GM03348 (cell line): ENCODE measurements at regions not wholly inside any gene's neighbourhood (a gene's known extent, or its start where the extent isn't known, plus 50 kb on each side); places are given as distances from the start of the nearest gene placed in this dataset.
"Not testable (repeated sequence)": the region's sequence is repeated elsewhere in the genome, so short reads cannot be mapped to it uniquely, and the experiment has no call there.

Experiments used
- DNase-seq: peaks from one replicate; pipeline ENCODE4 v3.0.0; 2012; ENCODE audit warnings: low spot score

DNA sequence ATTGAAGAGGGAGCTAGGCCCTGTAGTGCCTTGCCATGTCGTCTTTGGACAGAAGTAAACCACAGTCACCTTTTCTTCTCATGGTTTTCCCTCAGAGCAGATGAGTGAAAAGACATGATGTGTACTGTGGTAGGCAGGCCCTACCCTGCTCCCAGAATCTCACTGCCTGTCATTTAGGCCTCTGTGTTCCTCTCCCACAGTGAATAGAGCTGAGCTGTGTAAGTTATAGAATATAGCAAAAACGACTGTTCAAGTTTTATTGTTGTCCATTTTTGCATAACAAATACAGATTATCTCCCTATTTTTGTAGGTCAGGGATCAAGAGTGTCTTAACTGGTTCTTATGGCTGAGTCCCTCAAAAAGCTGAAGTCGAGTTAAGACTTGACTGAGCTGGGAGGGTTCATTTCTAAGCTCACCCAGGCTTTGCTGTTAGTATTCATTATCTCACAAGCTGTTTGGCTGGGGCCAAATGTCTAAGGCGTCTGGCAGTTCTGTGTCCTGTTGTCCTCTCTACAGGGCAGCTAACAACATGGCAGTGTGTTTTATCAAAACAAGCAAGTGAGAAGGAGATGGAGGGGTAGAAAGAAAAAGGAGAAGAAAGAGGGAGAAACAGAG is 780.9 kb upstream of the POM121L12 start:
- no peak for DNase-seq

DNA sequence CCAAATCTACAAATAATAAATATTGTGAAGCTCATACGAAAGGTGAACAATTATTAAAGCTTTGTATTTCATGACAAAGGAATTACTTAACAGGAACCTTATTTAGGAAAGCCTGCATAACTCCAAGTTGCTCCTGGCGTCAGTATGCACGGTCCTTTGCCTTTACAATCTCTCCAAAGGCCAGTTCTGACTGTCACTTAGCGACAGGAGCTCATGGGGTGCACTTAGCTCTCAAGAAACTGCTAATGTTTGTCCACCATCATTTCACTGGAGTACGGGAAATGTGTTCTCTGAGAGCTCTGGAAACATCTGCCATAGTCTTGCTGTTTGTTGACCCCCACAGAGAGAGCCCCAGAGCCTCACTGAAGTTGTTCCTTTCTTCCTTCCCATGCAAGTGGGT is 781.5 kb upstream of the POM121L12 start:
- DNase-seq: no peak

DNA sequence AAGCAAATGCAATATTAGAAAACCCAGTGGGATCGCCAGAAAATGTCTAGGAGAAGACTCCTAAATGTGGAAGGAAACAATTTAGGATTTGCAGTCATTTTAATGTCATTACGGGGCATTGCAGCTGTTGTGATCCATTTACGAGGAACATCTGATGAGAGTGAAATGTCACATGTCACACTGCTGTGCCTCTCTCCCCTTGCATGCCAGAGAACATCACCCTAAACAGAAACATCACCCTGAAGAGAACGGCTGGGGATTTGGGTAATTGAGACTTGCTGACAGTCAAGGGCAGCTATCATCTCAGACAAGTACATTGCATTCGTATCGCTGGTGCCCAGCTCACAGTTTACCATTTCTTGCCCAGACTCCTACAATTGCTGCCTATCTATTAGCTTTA is 785.7 kb upstream of the POM121L12 start:
- DNase-seq: no peak

DNA sequence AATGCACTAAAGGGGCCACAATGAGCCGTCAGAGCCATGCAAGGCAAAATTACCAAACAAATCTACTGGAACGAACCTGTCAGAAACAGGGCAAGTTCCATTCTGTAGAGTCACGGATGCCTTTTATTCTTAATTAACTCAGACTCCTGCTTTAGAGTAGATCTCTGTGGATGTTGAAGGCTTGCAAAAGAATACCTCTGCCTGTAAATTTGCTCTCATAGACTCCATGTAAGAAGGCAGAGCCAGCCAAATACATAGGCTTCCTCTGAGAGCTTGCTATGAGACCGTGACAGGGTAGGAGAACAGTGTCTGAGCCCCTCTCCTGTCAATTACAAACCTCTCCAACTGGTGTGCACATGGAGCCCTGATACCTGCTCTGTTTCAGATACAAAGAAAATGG is 787.9 kb upstream of the POM121L12 start:
- no peak for DNase-seq

DNA sequence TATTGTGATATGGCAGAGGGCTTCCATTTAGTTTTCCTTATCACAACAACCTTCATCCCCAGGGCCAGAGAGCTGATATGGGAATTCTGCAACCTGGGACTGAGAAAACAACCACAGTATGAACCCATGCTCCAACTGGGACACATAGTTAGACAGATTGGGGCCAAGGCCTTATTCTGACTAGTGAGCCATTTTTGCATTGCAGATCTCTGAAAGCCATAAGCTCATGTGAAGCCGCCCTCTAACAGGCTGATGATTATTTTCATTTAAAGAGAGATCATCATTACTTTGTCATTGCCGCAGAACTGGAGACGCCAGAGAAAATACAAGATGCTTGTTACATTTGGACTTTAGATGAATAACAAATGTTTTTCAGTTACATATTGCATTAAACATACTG is 791.7 kb upstream of the POM121L12 start:
- no peak for DNase-seq

DNA sequence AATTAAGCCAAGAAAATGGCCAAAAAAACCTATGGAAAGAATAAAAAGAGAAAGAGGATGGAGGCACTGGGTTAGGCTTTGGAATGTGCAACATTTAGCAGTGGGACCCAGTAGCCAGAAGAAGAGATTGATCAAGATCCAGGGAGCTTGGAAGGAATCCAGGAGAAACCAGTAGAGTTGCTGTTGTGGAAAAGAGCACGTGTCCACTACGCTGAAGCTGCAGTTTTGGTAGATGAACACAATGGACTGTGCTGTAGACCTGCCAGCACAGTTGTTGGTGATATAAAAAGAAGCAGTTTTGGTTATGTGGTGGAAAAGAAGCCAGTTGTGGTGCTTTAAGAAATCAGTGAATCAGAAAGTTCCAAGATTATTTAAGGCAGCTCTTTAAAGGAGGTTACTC is 802.2 kb upstream of the POM121L12 start:
- DNase-seq: no peak

DNA sequence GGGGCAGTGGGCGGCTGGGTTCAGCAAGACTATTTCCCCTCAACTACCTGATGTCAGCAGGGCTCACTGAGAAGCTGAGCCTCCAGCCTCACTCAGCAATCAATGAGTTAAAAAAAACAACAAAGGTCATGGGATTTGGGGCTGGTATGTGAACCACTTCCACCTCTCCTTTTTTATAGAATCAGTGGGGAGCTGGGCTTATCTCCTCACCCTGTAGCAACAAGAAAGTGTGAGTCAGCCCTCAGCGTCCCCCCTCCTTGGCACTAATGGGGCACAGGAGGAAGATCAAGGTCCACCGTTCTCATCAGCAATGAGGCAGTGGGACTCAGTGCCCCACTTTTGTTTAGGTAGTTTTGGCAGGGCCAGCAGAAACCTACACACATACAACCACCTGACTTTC is 823.5 kb upstream of the POM121L12 start:
- no peak for DNase-seq

DNA sequence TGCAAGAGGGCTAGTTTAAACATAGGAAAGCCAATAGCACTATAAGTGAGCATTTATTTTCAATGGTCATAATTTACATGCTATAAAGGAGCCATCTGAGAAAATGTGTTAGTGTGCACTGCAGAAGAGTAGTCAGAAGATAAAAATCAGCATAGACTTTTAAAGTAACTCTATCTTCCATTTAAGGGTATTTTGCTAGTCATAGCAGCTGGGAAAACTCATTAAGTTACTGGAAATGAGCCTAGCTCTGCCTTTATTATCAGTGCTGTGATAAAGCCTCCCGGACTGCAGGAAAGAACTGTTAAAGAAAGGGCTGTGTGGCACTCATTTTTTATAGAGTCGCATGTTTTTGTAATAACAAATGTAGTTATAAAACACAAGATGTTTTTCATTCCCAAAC is 825.8 kb upstream of the POM121L12 start:
- no peak for DNase-seq

DNA sequence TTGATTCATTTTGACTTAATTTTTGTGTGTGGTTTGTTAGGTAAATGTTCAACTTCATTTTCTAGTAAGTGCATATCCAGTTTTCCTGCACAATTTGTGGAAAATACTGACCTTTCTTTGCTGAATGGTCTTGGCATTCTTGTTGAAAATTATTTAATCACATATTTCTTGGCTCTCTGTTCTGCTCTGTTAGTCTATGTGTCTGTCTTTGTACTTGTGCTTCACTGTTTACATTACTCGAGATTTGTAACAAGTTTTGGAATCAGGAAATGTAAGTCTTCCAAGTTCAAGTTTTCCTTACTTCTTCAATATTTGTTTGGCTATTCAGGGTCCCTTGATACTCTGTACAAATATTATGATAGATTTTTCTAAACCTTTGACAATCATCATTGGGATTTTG is 838.2 kb upstream of the POM121L12 start:
- DNase-seq: no peak

DNA sequence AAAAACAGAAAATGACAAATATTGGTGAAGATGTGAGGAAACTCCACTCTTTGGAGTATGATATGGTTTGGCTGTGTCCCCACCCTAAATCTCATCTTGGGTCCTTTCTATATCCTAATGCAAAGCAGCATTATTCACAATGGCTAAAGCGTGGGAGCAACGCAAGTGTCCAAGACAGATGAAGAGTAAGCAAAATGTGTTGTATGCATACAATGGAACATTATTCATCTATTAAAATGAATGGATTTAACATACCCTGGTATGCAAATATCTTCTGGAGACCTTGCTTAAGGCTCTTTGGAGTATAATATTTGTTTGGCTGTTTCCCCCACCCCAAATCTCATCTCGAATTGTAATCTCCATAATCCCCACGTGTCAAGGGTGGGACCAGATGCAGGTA is 839.8 kb upstream of the POM121L12 start:
- no peak for DNase-seq

DNA sequence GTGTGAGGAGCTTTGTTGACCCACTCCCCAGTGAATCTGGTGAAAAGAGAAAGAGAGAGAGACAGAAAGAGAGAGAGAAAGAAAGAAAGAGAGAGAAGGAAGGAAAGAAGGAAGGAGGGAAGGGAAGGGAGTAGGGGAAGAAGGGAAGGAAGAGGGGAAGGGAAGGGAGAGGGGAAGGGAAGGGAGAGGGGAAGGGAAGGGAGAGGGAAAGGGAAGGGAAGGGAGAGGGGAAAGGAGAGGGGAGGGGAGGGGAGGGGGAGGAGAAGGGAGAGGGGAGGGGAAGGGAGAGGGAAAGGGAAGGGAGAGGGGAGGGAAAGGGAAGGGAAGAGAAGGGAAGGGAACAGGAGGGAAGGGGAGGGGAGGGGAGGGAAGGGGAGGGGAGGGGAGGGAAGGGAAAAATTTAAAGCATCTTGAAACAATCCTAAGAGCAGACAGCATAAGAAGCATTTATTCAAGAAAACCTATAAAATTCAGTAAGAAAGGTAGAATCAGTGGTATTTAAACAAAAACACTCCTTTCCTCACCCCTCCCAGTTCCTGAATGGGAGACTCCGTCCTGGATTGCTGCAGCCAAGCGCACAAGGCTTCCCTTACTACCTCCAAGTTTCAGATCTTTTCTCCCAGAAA is 846.2 kb upstream of the POM121L12 start:
- DNase-seq: no peak

DNA sequence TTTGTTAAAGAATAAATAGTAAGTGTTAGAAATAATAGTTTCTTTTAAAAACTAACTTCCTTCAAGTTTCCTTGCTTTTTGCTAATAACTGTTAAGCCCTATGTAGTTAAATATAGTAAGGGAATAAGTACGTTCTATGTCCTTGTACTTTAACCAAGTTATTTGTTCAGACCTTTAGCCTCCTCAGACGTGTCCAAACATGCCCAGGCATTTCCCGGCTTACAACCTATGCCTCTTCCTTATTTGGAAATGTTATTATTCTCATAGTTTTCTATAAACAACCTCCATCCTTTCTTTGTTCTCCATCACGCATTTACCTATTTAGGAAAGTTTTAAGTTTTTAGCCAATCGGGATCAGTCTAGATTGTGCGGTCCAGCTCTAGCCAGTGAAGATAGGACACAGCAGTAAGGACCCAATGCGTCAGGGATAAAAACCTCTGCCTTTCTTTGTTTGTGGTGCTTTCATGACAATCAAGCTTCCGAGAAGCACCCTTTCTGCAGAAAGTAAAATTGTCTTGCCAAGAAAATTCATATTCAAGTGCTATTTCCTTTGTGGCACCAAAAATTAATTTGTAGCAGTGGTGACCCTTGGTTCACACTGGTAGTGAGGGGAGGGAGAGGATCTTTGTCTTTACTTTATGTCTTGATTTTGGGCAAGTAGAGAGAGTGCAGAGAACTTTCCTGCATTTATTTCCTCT is 851.3 kb upstream of the POM121L12 start:
- no peak for DNase-seq

DNA sequence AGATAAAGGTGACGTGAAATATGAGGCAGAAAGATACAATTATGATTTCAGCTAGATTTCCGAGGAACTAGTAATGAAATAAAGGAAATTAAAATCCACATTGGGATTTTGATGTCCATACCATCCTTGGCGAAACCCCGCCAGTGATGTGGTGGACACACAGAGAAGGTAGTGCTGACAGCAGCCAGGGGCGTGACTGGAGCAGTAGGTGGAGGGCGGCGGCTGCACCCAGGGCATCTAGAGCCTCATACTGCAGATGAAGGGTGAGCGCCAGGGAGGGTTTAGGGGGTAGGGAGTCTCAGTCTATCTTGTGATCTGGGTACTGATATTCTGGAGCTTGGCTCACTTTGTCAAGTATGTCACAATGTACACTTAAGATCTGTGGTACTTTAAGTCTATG is 855.5 kb upstream of the POM121L12 start:
- no peak for DNase-seq

DNA sequence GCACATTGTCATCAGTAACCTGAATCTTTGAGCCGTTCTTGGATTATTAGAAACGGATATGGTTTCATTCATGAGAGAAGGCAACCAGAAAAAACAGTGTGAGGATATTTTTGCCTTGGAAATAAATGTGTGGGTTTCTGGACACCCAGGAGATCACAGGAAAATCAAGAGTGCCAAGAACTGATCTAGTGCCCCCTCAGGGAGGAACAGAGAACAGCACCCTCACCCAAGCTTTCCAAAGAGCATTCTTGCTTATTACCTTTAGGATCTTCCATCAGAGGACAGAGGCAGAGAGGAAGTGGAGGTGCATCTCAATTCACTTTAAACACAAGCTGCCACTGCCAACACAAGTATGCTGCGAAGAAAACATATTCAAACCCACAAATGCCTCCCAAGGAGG is 851.5 kb upstream of the COBL start:
- DNase-seq: no peak

DNA sequence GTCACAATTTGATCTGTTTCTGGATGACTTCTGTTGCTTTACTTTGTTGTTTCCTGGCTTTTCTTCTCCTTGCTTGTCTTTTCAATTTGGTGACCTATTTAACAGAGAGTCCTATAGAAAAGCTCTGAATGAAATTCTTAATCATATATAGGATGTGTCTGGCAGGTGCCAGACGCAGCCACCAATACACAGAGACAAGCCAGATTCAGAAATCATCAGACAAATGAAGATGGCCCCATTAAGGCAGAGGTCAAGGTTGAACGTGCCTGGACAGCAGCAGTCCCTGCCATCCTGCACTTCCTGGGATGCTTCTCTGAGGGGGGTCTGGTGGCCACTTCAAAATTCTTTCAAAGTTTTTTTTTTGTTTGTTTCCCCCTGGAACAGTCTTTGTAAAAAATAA is 846.7 kb upstream of the COBL start:
- DNase-seq: no peak

DNA sequence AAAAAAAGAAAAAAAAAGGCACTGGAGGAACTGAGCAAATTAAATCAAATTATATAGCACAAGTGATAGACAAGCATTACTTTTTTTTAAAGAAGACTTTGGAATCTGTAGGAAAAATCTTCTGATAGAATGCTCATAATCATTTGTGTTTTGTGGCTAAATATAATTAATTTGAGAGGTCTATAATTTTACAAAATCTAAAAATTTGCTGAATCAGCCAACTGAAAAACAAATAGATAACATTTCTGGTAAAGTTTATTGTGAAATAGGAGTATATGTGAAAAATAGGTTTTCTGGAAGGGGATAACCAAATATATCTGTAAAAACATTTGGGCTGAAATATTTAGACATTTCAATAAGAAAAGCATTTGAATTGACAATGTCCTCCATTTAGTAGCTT is 844.9 kb upstream of the COBL start:
- no peak for DNase-seq

DNA sequence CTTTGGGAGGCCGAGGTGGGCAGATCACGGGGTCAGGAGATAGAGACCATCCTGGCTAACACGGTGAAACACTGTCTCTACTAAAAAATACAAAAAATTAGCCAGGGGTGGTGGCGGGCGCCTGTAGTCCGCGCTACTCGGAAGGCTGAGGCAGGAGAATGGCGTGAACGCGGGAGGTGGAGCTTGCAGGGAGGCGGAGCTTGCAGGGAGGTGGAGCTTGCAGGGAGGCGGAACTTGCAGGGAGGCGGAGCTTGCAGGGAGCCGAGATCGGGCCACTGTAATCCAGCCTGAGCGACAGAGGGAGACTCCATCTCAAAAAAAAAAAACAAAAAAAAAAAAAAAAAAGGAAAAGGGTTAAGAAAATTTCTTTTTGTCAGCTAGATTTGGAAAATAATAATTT is 842.8 kb upstream of the COBL start:
- DNase-seq: not testable (repeated sequence)

DNA sequence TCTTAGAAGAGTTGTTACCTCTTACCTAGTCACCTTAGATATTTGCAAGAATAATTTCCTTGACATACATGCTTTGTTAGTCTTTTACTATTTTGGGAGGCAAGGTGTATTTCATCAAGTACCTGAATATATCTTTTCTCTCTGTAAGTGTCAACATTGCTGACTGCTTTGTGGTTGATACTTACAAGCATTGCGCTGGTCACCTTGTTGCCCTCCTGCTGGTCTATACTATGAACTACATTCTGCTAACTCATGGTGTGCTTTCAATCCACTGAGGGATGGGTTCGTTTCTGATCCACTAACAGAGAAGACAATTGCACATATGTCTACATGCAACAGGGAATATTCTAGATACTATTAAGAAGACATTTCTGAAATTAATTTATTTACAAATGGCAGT is 837.8 kb upstream of the COBL start:
- DNase-seq: no peak

DNA sequence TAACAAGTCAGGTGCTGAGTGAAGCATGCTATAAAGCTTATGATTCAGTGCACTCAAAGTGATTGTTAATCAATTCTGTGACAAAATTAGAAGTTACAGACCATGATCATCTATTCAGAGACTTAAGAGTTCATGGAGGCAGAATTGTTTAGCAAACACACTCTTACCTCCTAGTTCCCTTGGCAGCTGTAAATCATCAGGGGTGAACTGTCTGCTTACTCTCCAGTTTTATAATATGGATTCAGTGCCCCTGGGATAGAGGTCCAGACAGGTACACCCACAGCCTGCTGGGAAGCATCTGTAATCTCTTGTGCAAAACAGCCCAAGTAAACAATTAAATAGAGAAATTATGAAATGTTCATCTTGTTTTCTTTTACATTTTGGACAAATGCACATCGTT is 835.0 kb upstream of the COBL start:
- DNase-seq: no peak

DNA sequence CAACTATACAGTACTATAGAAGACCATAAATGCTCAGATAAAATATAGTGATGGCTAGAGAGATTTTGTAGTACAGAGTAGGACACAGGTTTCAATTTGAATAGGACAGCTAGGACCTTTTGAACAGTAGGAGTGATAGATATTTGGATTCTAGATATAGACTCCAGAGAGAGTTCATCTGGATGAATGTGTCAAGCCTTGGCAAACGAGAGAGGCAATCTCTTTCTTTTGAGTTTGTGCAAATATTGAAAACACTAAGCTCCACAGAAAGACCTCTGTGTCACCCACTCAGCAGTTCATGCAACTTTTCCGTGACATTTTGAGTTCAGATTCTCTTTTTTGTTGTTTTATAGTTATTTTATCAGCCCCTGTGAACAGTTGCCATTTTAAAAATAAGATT is 834.3 kb upstream of the COBL start:
- DNase-seq: no peak

DNA sequence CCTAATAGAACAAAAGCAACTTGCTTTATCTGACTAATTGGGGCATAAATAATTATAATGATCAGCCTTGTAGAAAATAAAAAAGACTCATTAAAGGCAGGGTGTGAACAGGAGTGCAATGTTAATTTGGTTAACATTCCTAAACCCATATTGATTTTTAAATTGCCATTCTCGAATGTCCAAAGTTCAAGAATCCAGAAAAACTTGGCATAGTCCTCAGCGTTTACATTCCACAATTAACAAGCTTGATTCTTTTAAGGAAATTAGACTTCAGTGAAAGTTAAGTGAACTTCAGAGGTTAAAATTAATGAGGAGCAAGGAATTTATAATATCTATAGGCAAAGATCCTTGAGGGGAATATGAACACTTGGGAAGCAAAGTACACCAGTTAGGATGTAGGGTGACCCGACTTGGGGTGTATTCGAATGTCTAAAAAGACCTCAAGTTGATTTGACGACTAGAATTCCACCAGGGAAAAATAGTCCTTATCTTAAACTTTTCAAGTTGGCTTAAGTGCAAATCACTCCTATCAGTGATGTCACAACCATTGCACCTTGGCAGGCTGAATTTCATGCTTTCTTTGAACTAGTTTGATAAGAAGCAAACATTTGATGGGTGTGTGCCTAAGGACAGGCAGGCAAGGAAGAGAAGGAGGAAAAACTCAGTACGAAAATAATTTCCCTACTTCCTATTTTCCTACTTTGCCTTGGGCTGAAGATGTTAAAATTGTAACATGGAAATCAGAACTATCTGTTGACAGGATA is 830.4 kb upstream of the COBL start:
- no peak for DNase-seq

DNA sequence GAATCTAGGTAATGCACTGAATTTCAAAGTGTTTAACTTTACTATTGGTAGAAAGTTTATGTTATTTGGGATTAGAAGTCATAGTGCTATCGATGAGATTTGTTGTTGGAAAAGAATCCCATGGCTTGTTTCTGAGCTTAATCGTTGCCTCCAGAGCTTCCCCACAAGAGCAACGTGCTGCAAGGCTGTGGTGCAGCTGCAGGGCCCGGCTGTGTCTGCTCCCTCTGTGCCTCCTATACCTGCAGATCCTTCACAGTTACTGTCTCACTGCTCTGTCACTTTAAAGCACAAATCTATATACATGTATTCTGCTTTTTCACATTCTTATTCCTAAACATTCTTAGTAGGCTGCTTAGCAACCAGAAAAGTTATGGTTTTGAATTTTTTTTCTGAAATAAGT is 826.6 kb upstream of the COBL start:
- DNase-seq: no peak

DNA sequence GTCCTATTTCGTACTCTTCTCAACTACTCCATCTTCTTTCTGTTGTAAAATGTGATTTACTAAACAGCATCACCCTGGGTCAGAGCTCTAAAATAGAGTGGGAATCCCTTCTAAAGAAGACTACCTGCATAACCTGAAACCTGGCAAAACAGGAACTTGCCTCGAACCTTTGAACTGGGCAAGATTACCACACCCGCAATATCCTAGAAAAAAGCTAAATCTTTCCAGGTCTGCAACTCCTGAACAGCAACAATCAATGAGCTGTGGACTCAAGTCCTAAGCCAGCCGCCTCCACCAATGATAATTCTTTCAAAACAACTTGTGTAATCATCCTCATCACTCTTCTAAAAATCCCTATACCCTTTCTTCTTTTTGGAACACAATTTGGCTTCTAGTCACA is 824.2 kb upstream of the COBL start:
- no peak for DNase-seq
